GM12865 (cell line): ENCODE measurements at regions not wholly inside any gene's neighbourhood (a gene's known extent, or its start where the extent isn't known, plus 50 kb on each side); places are given as distances from the start of the nearest gene placed in this dataset.

Source experiments
- DNase-seq: peaks from one replicate; pipeline ENCODE4 v3.0.0; 2010; ENCODE audit warnings: low read depth
- H3K4me3 ChIP-seq: 2 replicates; pipeline ENCODE4 v1.5.1; 2011; ENCODE audit warnings: mild to moderate bottlenecking, low read depth, low read length, control low read depth
- CTCF ChIP-seq: IDR thresholded peaks from 2 replicates; pipeline ENCODE4 v1.5.1; 2011; ENCODE audit warnings: low read length, control low read depth, low read depth, inconsistent platforms; ENCODE audit not compliant: insufficient read depth; ENCODE audit errors: missing control alignments

- no peak overlapping the region for H3K4me3 ChIP-seq
- TF ChIP-seq CTCF = no peak
Observed at GRCh38 chr15:70334286-70334685, 236.6 kb upstream of the TLE3 start.

GRCh38 chr15:70329179-70329578, 231.5 kb upstream of the TLE3 start:
- H3K4me3 ChIP-seq = no peak overlapping the region
- no peak for DNase-seq
- no peak for TF ChIP-seq CTCF

More at GRCh38 chr15:70334286-70334685, 236.6 kb upstream of the TLE3 start:
- DNase-seq = no peak

- no peak for TF ChIP-seq CTCF
- DNase-seq = no peak
- no peak overlapping the region for H3K4me3 ChIP-seq
Observed at GRCh38 chr15:70328679-70329115, 231.0 kb upstream of the TLE3 start.

- H3K4me3 ChIP-seq = no peak overlapping the region
- peak; percentile 35 for DNase-seq
- TF ChIP-seq CTCF = no peak
Observed at GRCh38 chr15:70327856-70328678, 230.3 kb upstream of the TLE3 start.

GRCh38 chr15:70327328-70327855, 229.7 kb upstream of the TLE3 start:
- no peak for DNase-seq
- H3K4me3 ChIP-seq = no peak overlapping the region
- no peak for TF ChIP-seq CTCF

- H3K4me3 ChIP-seq = no peak overlapping the region
- DNase-seq = no peak
- TF ChIP-seq CTCF = no peak
Observed at GRCh38 chr15:70324001-70324974, 226.6 kb upstream of the TLE3 start.
